COR-L47 (cell line): ENCODE measurements at regions not wholly inside any gene's neighbourhood (a gene's known extent, or its start where the extent isn't known, plus 50 kb on each side); places are given as distances from the start of the nearest gene placed in this dataset.

ENCODE experiments used
- DNase-seq: peaks from one replicate; lab custom pipeline; 2025; lab: John Stamatoyannopoulos, UW

DNA sequence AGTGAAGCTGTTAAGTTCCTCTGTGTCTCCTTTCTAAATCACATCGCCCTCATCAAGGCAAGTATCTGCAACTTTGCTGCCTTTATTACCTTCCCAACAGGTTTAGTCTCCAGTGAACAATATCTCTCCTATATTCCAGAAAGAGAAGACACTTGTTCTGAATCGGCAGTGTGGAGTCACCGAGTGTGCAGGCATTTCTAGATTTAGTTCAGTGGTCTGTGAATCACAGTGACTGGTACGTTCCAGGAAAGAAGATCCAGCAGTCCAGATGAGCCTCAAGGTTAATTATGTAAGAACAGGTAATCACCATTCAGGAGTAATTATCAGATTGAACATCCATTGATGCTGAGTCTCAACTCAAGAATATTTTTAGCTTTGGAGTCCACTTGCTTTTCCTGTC is 497.0 kb downstream of the FOXO1 start:
- DNase-seq: no peak

GRCh38 chr13:40170091-40170490 is 496.4 kb downstream of the FOXO1 start:
- DNase-seq: no peak

GRCh38 chr13:40170982-40171381 is 495.5 kb downstream of the FOXO1 start:
- no peak for DNase-seq

DNA sequence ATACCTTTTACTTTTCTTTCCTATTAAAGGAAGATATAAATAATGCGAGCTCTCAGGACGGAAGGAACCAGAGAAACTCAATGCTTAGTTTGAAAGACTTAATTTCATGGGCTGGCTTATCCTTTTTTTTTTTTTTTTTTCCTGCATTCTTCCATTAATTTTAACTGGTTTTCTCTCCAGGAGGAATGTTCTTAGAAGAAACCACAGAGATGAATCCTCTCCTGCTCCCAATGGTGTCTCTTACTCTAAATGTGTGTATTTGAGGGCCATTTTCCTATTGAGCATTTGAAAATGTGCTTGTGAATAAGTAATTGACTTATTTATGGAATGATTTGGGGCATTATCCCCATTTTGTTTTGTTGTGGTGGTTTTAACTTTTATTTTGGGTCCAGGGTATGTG is 494.9 kb downstream of the FOXO1 start:
- DNase-seq: no peak

DNA sequence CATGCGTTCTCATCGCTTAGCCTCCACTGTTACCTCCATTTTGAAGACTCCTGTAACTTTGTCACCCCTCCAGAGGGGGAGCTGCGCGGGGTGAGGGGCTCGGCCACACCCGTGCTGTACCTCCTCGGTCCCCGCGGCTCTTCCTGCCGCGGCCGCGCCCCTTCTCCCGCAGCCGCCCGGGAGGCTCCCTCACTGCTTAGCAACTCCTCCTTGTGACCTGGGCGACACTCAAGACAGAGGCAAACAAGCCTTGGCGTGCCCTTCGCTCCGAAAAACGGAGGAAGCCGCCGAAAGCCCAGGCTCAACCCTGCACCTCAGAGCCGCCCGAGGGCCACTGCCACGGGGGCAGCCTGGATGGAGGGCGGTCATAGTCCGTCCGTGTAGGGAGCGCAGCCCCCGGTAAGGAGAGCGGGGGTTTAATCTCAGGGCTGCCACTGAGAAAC is 494.3 kb downstream of the FOXO1 start:
- no peak for DNase-seq

GRCh38 chr13:40172878-40173277 is 493.6 kb downstream of the FOXO1 start:
- DNase-seq: peak; percentile 4

DNA sequence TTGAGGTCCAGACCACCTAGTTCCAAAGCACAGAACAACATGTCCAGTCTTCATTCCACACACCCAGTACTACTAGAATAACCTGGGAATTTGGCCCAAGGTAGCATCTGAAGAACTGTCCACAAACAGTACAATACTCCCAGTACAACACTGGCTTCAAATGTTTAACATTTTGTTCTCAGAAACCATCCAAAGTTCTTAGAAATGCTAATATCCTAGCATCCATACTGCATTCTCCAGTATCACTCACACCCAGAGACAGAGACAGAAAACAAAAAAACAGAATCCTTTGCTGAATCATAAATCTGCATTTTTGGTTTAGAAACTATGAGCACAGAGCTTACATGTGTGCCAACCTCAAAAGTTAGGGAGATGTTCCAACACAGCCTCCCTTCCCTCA is 490.8 kb downstream of the FOXO1 start:
- no peak for DNase-seq

DNA sequence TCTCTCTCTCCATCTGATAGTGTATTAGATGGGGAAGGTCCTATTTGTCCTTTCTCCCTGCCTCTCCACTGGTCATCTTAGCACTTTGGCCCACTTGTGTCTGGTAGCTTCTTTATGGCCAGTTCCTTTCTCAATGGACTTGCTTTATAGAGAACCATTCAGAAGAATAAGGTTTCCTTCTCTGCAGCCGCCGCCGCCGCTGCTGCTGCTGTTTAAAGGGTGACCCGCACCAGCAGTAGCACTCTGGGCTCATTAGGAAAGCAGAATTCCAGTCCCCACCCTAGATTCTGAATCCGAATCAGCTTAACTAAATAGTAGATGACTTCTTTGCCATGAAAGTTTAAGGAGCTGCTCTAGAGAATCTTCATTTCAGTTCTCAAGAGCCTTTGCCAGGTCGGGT is 490.2 kb downstream of the FOXO1 start:
- no peak for DNase-seq

DNA sequence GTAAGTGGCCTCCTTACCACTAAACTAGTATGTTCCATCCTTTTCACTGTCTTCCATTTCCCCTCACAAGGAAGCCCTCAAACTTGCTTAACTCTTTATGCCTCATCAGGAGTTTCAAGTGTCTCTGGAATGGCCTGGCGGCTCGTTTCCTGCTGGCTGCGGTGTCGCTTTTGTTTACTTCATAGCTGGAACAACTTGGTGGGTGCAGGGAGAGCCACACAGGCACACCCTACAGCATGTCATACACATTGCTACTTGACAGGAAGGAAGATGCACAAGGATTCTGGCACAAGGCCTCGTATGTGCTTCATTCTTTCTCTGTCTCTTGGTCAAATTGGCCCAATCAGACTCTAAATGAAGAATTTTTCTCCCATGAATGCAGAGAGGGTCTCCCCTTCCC is 488.3 kb downstream of the FOXO1 start:
- no peak for DNase-seq

- DNase-seq: no peak
Observed at GRCh38 chr13:40179445-40180281, 486.8 kb downstream of the FOXO1 start.

DNA sequence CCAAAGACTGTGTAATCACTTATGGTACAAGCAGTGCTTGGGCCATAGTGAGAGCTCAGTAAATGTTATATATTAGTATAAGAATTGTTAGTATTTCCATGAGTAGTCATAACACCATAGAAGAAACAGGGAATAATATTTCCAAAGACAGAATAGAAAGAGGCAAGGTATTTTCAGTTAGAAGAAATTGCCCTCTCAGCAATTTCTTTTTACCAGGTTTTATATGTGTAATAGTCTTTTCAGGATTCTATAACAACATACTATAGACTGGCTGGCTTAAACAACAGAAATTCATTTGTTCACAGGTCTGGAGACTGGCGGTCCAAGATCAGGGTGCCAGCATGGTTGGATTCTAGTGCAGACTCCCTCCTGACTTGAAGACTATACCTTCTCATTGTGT is 485.7 kb downstream of the FOXO1 start:
- DNase-seq: no peak

GRCh38 chr13:40181203-40181845 is 485.1 kb downstream of the FOXO1 start:
- DNase-seq: no peak

GRCh38 chr13:40182591-40182990 is 483.9 kb downstream of the FOXO1 start:
- DNase-seq: no peak

DNA sequence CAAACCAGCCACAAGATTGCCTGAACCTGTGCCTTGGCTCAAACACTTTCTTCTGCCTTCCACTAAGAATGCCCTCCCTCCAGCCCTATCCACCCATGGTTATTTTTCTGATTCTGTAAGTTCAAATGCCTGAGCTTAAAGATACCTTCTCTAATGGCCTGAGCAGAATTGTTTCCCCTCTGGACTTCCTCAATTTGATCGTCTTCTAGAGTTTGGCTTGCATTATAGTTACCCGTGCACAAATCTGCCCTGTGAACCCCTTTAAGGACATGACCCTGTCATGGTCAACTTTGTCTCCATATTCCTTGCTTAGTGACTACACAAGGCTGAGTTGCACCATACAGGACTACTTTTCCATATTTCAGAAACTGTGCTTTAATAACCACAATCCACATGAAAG is 481.0 kb downstream of the FOXO1 start:
- DNase-seq: no peak

DNA sequence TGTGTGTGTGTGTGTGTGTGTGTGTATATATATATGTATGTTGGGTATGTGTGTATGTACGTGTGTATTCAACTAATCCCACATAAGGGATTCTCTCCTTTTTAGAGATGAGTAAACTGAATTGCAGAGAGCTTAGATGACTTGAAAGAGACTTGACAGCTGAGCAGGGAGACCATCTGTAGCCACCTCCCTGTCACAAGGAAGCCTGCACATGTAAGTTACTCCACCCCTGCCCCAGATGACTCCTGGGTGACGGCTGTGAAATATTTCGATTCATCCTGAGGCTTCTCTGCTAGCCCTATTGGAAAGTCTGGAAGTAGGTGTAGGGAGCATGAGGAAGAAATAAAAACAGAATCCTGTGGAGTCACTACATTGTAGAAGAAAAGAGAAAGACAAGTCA is 480.4 kb downstream of the FOXO1 start:
- DNase-seq: no peak

DNA sequence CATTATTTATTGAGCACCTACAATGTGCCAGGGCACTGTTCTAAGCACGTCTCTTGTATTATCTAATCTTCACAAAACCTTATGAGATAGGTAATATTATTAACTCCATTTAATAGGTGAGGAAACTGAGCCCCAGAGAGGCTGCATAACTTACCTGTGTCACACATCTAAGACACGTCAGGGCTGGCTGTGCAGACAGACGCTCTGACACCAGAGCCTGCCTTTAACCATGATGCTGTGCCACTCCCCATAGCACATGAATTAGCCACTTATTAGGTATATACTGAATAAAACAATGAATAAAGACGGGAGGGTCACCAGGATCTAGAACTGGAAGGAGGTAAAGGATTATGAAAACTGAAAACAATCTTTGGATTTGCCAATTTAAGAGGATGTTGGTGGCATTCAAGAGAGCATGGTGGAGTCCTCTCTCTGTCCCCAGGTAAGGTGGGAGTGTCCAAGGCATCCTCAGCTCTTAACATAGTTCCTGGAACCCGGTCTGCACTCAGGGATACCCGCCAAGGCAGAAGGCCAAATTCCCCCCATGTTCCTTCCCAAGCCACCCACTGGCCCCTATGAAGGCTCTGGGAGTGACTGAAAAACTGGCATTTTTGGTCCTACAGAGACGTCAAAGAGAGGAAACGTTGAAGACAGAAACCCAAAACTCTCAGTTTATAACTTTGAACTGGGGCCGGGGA is 479.7 kb downstream of the FOXO1 start:
- DNase-seq: no peak

DNA sequence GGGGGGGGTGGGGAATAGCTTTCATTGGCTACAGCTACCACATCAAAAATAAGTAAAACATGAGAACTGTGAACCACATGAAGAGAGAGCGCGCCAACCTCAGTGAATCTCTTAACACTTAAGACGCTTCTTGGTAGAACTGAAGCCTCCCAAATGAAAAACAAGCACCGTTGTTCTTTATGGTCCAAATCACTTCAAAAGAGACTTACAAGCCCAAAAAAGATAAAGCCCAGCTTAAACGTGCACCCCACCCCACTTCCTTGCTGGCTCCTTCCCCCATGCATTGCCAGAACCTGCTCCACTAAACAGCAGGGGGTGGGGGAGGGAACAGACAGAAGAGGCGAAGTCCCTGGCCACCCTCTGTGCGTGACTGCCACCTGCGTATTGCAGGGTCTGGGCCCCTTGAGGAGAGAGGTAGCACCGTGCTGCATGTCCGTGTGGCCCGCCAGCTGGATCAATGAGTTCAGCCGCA is 479.1 kb downstream of the FOXO1 start:
- DNase-seq: no peak

DNA sequence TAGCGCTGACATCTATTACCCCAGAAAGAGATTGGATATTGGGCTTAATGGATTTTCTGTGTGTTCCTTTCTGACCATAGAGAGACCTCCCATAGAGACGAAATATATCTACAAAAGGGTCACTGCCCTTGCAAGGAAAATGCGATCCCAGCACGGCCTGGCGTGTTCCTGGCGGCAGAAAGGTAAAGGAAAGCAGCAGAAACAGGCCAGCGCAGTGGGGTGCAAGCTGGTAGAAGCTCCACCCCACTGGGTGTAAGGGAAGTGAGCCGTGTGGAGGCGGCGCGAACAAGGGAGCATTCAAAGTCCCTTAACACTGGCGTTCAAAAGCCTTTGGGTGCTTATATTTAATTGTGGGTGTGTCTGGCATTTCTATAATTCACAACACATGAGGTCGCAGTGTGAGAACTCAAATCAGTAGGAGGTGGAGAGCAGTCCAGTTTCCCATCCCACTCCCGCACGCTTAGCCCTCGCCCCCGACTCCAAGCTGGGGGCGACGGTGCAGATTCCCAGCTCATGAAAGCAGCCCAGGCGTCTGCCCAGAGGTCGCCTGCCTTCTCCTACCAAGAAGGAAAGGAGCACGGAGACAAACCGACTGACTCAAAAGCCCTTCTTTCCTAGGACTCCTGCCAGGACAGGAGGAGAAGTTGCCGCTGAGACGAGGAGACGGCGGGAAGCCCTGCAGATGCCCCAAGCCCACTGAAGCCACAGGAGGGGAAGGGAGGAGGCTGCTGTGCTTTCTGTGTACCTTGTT is 478.4 kb downstream of the FOXO1 start:
- no peak for DNase-seq

DNA sequence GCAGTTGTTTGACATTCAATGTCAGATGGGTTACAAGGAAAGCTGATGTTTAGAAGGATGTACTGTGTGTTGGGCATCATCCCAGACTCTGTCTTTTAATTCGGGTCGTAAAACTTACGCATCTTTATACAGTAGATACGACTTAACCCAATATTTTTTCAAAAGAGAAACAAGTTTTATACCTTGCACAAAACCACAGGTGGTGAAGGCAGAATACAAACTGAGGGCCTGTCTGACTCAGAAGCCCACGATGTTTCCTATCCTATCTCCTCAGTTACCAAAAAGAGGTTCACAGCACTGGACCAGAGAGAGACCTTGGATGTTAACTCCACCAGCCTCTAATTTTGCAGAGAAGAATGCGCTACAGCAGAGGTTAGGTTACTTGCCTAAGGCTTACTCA is 477.0 kb downstream of the FOXO1 start:
- DNase-seq: no peak

- no peak for DNase-seq
Observed at GRCh38 chr13:40189898-40190630, 476.4 kb downstream of the FOXO1 start.

GRCh38 chr13:40190641-40191100 is 475.8 kb downstream of the FOXO1 start:
- DNase-seq: no peak
